HG03066 (cell line): ENCODE measurements at regions not wholly inside any gene's neighbourhood (a gene's known extent, or its start where the extent isn't known, plus 50 kb on each side); places are given as distances from the start of the nearest gene placed in this dataset.
"Not testable (repeated sequence)": the region's sequence is repeated elsewhere in the genome, so short reads cannot be mapped to it uniquely, and the experiment has no call there.

ENCODE experiments used
- ATAC-seq: cut with Tn5 transposase; IDR thresholded peaks from one replicate; pipeline ENCODE4 v1.9.1; 2021; ENCODE audit warnings: low read depth; ENCODE audit not compliant: unreplicated experiment

DNA sequence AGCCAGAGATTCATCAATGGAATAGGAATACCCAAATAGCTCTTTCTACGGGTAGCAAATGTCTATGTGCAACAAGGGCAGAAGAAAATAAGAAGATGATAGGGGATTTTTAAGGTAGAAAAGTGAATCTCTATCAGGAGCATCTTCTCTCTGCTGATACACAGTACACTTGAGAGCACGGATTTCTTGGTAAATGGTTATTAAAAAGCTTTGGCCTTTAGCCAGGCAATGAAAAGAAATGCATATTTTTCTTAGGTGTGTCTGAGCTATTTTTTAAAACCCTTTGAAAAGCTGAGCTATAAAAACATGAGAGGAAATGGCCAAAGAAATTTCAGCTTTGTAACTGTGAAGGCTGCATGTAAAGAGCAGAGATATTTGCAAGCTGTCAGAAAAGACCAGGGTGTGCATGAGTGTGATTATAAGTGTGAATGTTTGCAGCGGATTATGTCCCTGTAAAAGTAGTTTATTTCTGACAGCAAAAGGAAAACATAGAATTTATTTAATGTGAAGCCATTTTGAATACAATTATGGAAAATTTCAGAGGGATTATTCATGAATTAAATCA, 487.1 kb upstream of the PIK3R1 start:
- ATAC-seq = no peak

GRCh38 chr5:67725604-67726003, 490.0 kb upstream of the PIK3R1 start:
- no peak for ATAC-seq

DNA sequence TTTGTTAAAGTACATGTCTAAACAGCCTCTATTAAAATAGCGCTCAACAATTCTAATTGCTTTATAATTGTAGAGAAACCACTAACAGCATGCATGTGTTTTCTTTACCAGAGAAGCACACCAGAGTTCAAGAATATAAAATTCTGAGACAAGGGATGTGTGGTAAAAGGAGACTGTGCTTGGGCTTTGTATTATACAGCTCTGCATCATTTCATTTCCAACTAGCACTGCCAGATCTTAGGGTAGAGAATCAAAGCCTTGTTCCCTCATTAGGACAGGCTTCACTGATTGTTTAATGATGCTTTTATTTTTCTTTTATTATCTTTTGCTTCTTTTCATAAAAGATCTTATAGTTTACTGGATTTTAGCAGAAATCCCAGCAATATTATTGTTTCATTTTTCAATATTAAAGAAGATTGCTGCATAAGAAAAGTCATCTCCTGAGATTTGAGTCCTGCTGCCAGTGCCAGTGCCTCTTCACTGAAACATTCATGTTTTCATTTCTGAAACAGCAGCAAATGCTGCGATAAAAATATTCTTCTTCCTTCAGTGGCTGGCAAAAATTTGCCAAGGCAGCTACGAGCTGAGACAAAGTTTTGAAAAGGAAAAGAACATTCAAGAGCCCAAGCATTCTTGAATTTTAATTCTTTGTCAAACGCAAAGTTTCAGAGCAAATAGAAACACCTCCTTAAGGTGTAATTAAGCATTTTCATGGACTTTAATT, 491.0 kb upstream of the PIK3R1 start:
- no peak for ATAC-seq

- no peak for ATAC-seq
These were observed 491.7 kb upstream of the PIK3R1 start for GRCh38 chr5:67723873-67724272.

DNA sequence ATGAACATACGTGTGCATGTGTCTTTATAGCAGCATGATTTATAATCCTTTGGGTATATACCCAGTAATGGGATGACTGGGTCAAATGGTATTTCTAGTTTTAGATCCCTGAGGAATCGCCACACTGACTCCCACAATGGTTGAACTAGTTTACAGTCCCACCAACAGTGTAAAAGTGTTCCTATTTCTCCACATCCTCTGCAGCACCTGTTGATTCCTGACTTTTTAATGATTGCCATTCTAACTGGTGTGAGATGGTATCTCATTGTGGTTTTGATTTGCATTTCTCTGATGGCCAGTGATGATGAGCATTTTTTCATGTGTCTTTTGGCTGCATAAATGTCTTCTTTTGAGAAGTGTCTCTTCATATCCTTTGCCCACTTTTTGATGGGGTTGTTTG, 493.0 kb upstream of the PIK3R1 start:
- ATAC-seq = not testable (repeated sequence)

DNA sequence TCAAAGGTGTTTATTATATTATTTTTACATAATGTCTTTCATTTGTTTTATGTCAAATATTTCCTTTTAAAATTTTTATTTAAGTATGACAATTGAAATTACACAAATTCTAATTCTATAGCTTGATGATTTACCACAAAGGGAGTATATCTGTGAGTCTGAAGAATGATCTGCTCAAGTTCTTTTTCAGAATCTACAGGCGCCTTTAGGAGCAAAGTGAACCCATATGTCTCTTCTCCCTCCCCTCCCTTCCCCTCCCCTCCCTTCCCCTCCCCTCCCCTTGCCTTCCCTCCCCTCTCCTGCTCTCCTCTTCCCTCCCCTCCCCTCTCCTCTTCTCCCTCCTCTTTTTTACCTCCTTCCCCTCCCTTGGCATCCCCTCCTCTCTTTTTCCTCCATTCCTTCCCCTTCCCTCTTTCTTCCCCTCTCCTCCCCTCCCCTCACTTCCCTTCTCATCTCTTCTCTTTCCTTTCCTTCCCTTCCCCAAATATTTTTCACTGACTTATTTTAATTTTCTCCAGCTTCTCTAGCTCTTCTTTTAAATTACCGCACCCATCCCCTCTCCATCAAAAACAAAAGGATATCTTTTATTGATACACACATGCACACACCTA, 495.3 kb upstream of the PIK3R1 start:
- no peak for ATAC-seq

DNA sequence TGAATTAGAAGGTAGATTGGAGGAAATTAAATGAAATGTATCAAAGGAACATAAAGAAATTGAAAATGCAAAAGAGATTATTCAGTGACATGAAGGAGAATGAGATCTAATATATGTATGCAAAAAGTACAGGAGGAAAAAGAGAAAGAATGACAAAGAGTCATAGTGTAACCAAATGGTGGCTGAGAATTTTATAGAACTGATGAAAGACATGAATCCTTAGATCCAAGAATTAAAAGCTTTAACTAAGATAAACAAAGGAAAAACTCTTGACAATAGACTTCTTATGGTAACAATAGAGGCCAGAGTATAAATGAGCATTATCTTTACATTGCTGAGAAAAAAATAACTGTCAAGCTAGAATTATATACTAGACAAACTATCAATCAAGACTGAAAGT, 505.4 kb upstream of the CD180 start:
- no peak for ATAC-seq

- ATAC-seq = no peak
These were observed 503.0 kb upstream of the CD180 start for GRCh38 chr5:67699560-67699959.

GRCh38 chr5:67696446-67696845, 499.8 kb upstream of the CD180 start:
- no peak for ATAC-seq

- ATAC-seq = no peak
These were observed 498.8 kb upstream of the CD180 start for GRCh38 chr5:67695369-67695768.

- no peak for ATAC-seq
These were observed 498.2 kb upstream of the CD180 start for GRCh38 chr5:67694810-67695191.

DNA sequence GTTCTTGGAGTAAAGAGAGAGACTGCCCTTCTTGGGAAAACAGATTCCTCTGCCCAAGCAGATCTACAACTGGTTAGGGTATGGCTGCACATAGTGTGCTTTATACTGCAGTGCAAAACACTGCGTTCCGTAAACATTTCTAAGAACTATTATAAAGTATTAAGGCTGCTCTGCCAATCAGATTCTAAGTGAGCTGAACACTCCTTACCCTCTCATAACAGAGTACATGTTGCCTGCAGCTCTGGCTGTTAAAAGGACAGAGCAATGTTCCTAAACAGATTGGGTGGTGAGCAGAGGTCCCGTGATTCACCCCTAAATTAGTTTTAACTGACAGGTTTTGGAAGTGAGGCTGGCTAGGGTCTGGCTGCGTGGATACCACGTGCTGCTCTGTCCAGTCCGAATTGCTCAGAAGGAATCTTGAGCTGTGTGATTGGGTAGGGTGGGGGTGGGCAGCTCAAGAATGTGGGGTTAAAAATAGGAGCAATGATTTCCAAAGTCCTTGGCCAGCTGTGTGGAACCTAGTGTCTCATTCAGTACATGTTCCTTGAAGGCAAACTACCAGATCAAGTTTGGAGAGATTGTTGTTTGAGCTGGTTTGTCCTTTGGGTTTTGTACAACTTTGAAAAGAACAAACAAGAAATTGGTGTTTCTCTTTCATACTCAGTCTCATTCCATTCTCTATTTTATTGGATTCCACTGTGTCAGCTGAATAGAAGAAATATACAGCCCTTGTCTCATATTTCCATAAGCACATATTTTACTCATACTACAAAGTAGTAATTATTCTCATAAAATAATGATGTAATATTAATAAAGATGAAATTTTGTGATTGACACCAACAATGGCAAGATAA, 497.6 kb upstream of the CD180 start:
- ATAC-seq = no peak

GRCh38 chr5:67686746-67687145, 490.1 kb upstream of the CD180 start:
- no peak for ATAC-seq

DNA sequence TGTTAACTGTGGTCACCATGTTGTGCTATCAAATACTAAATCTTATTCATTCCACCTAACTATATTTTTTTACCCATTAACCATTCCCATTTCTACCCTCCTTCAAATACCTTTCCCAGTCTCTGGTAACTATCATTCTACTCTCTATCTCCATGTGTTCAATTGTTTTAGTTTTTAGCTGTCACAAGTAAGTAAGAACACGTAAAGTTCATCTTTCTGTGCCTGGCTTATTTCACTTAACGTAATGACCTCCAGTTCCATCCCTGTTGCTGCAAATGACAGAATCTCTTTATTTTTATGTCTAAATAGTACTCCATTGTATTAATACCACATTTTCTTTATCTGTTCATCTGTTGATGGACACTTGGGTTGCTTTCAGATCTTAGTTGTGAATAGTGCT, 485.1 kb upstream of the CD180 start:
- ATAC-seq = no peak

DNA sequence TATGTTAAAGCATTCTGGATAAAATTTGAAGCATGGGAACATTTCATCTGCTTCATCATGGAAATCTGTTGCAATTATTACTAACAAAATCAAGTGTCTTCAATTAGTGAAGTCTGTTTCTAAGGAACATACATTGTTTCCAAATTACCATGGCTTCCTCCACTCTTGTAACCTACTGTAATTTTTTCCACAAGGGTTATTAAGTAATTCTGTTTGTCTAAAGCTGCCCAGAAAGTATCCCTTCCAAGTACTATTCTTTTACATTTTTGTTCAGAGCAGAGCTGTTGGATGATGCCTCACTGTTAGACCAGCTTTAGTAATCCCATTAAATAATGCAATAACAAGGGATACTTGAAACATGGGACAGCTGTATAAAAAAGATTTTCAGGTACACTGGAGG, 483.5 kb upstream of the CD180 start:
- no peak for ATAC-seq

GRCh38 chr5:67679184-67679841, 482.7 kb upstream of the CD180 start:
- ATAC-seq = no peak

DNA sequence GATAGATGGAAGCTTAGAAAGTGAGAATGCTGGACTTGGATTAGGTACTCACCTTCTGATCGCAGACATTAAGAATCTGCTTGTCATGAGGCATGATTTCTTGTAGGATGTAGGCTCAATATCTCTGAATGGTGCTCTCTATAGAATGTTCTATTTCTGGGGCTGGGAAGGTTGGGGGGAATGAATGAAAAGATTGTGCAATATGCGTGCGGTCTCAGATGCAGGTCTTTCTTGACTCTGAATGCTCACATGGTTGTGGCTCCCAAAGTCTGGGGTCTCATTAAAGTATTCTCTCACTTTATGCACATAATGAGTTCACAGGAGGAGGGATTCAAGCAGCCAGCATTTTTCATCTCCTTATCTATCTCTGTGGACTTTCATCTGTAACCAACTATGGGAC, 482.0 kb upstream of the CD180 start:
- ATAC-seq = no peak

GRCh38 chr5:67677422-67677970, 480.9 kb upstream of the CD180 start:
- ATAC-seq = no peak

DNA sequence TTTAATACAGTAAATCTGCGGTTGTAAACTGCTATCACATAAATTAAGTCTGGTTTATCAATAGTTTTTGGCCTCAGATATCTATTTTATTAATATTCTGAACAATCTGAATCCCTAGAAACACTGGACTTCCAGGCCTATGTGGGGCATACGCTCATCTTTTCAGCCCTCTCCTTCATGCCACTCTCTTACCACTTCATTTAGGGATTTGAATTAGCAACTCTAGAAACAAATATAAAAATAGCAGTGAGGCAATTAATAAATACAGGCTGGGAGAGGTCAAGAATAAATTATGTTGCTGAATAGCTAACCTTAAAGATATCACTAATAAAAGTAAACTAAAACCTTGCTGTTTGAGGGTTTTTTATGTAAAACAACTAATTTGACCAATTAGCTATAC, 480.3 kb upstream of the CD180 start:
- no peak for ATAC-seq

DNA sequence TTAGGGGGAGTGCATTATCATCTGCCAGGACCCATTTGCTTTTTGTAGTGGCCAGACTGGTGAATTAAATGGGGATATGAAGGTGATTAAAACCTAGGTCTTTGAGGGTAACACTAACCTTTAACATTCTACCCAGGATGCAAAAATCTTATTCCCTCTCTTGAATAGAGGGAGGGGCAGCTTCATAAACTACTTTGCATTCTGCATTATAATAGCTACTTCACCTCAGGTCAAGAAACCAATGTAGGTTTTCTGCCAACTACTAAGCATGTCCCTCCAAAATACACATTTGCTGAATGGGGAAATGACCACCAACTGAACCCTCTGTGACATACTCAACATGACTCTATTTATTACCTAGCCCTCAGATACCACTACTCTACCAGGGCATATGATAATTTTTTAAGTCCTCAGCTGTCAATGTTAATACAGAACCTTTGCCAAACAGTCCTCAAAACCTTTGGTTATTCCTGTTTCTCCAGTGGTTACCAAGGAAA, 477.6 kb upstream of the CD180 start:
- ATAC-seq = no peak
